GM21576 (cell line): ENCODE measurements at regions not wholly inside any gene's neighbourhood (a gene's known extent, or its start where the extent isn't known, plus 50 kb on each side); places are given as distances from the start of the nearest gene placed in this dataset.
"Not testable (repeated sequence)": the region's sequence is repeated elsewhere in the genome, so short reads cannot be mapped to it uniquely, and the experiment has no call there.

Source experiments
- ATAC-seq: cut with Tn5 transposase; IDR thresholded peaks from one replicate; pipeline ENCODE4 v1.9.1; 2021; ENCODE audit warnings: mild to moderate bottlenecking, moderate library complexity; ENCODE audit not compliant: unreplicated experiment

DNA sequence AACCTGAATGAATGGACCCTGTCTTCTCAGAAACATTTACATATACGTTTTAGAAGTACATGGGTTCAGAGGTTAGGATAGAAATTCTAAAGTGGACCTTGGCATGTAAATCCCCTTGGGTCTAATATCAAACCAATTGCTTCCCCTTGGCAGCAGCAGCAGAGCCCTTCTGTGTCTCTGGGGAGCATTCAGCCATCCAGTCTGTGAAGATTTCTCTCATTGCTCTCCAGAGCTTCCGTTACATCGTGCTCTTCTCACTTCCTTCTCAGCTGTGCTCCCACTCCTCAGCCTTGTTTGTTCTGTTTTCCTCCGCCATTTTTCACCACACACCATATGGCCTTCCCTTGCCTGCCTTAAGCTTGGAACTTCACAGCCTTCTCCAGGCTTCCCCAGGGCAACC is 61.5 kb upstream of the ATP1B1 start:
- ATAC-seq: peak; percentile 51

DNA sequence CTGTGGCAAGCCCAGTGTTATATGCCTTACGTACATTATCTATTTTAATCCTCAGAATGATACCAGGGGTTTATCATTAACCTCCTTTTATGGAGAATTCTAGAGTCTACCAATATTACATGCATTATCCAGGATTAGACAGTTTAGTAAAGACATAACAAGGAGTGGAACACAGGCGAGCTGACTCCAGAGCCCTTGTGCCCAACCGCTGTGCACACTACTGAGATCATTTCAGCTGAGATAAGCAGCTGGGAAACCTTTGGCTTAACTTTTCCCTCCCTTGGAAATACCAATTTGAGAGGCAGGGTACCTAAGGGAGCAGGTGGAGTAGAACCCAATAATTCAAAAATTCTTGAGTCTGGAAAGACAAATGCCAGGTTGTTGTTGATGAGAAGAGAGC is 59.8 kb upstream of the ATP1B1 start:
- no peak for ATAC-seq

DNA sequence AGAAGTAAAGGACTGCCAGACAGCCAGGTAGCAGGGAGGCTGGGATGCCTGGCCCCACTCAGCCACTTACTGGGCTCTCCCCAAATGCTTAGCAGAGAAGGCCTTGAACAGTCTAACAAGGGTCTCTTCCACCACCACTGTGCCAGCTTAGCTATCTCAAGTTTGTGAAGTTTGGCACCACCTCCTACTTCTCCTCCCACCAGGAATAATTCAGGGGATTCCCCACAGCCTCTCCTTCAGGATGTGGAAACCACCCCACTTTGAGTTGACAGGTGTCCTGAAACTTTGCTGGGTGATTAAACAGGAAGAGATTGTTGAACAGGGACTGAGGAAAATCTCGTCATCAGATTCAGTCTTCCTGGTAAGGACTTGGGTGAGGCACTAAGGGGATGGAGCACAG is 59.4 kb upstream of the ATP1B1 start:
- ATAC-seq: no peak

DNA sequence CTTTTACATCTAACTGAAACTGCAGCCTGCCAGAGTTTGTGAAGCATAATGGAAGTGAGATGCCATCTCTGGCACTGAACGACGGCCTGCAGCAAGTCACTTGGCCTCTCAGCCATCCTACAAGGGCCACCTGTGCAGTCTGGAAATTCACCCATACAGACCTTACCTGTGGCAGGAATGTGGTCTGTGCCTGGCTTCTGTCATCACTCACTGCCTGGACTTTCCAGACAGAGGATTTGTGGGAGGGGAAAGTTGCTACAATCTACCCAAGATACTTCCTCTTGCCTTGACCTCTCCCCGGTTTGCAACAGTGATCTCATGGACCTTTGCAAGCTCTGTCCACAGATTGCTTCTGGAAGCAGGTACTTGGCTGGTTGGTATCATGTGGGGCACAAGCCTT is 58.4 kb upstream of the ATP1B1 start:
- no peak for ATAC-seq

DNA sequence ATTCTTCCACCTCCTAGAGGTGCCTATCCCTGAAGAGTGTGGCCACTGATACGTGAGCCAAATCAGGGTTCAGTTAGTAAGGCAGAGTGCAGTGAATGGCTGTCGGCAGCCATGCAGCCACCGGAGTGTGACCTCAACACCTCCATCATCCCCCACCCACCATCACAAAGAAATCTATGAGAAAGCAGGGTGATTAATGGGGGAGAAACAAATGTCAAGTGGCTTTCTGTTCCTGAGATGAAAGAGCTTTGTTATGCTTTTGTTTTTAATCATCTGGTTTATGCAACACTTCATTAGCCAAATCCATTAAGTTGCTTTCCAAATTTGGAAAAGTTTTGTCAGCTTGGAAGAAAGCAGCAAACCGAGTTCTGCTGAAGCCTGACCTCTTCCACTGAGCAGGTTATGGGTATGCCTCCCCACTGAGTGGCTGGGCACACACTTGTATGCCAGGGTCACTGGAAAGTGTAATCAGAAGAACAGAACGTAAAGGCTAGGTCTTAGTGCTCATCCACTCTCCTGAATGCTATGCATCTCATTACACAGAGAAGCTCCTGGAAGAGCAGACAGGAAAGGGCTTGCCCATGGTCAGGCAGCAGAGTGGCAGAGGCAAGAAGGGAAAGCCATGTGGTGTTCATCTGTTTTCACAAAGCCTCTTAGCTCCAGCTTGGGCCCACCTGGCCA is 57.1 kb upstream of the ATP1B1 start:
- ATAC-seq: no peak

DNA sequence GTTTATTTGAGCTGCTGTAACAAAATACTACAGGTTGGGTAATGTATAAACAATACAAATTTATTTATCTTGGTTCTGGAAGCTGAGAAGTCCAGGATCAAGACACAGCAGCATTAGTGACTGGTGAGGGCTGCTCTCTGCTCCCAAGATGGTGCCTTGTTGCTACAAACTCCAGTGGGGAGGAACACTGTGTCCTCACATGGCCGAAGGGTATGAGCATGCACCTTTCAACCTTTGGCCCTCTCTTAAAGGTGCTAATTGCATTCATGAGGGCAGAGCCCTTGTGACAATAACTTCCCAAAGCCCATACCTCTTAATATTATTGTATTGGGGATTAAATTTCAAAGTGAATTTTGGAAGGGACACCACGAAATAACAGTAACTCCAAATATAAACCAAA is 55.3 kb upstream of the ATP1B1 start:
- no peak for ATAC-seq

DNA sequence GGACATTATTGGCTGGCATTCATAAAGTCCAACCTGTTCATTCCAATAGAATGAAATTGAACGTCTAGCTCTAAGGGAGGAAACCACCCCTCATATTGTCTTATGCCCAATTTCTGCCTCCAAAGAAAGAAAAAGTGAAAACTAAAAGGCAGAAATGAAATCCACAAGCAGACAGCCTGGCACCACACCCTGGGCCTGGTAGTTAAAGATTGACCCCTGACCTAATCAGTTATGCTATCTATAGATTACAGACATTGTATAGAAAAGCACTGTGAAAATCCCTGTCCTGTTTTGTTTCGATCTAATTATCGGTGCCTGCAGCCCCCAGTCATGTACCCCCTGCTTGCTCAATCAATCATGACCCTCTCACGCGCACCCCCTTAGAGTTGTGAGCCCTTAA is 54.3 kb upstream of the ATP1B1 start:
- ATAC-seq: not testable (repeated sequence)

DNA sequence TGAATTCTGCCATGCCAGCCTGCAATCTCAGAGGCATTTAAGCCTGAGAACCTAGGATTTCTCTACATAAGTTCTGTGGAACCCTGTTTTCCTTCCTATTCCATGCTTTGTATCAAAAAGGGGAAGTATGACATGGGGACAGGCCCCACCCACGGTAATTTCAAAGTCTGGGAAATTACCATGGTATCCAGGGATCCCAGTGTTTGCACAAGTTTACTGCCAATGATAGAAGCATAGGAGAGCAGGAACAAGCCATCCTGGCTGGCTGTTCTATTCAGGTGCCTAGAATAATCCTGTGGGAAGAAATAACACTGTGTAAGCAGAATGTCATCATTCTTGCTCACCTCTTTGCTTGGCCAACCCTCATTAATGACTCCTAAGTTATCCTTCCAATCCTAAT is 53.8 kb upstream of the ATP1B1 start:
- ATAC-seq: no peak

DNA sequence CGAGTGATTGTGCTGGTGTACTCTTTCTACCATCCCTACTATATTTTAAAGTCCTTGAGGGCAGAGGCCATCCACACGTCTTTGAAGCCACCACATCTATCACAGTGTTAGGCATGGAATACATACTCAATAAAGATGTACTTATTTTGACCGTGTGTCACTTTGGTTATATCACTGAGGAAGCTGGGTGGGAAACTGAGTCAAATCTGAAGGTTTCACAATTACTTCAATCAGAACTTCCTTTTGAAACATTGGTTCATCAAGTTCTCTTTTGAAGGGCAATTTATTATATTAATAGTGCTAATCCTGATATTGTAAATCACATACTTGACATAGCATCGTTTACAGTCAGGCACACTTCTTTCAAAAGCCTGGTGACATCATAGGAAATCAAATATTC is 53.3 kb upstream of the ATP1B1 start:
- no peak for ATAC-seq
